Femur (tissue), 1 donor: ENCODE measurements at regions not wholly inside any gene's neighbourhood (a gene's known extent, or its start where the extent isn't known, plus 50 kb on each side); places are given as distances from the start of the nearest gene placed in this dataset.

ENCODE experiments used
- DNase-seq: peaks from one replicate; pipeline ENCODE4 v3.0.0-alpha.2; 2017

- no peak for DNase-seq
Measured at GRCh38 chr14:66121859-66122258, 364.3 kb upstream of the CCDC196 start.

GRCh38 chr14:66129224-66129623 is 356.9 kb upstream of the CCDC196 start:
- no peak for DNase-seq

- no peak for DNase-seq
Measured at GRCh38 chr14:66131111-66131510, 355.1 kb upstream of the CCDC196 start.

DNA sequence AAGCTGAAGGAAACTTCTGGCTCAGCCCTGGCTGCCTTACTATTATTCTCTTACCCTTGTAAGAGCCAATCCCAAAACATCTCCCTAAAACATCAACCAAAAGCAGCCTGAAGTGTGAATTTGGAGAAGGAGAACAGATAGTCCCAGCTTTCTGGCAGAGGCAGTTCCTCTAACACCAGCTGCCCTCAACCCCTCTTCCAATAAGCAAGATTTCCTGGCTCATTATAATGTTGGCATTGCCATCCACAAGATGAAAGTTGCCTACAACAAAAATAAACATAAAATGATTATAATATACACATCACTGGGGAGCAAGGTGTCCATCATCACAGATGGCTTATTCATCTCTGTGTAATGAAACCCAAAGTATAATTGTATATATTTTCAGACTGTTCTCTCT is 352.5 kb upstream of the CCDC196 start:
- no peak for DNase-seq

DNA sequence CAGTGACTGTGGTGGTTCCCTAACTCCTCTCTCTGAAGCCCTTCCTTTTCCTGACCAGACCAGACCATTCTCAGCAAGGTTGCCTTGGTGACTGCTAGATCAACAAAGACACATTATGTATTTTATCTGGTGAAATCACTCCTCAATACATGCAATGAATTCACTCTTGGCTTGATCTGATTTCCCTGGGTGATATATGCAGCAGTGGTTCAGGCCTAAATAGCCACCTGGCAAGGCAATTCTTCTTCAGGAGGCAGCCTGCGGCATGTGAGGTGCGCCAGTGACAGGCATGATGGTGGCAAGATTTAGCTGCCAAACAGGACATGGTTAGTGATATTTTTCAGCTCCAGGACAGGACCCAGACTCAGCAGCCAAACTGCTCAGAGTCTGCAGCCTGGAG is 350.3 kb upstream of the CCDC196 start:
- DNase-seq: peak; percentile 53

- no peak for DNase-seq
Measured at GRCh38 chr14:66137081-66137480, 349.1 kb upstream of the CCDC196 start.

GRCh38 chr14:66139432-66139831 is 346.7 kb upstream of the CCDC196 start:
- DNase-seq: no peak

GRCh38 chr14:66140213-66140918 is 345.8 kb upstream of the CCDC196 start:
- DNase-seq: no peak

- no peak for DNase-seq
Measured at GRCh38 chr14:66140963-66141362, 345.2 kb upstream of the CCDC196 start.

- DNase-seq: no peak
Measured at GRCh38 chr14:66141733-66142132, 344.4 kb upstream of the CCDC196 start.

GRCh38 chr14:66143387-66144112 is 342.6 kb upstream of the CCDC196 start:
- DNase-seq: no peak

- DNase-seq: no peak
Measured at GRCh38 chr14:66152302-66152701, 333.9 kb upstream of the CCDC196 start.

- no peak for DNase-seq
Measured at GRCh38 chr14:66152747-66153146, 333.4 kb upstream of the CCDC196 start.

DNA sequence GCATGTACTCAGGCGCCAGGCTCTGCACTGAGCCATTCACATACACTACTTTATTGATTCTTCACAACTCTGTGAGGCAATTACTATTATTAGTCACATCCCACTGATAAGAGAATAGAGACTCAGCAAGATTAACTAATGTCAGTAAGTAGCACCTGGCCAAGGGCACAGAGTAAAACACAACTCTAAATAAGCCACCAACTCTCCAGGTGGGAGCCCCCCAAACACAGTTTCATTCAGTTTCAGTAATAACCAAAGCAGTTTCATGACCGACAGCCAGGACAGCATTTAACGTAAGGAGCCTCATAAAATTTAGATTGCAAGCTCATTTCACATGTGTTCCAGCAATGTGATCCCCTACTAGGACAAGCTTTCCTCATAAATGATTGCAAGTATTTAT is 323.1 kb upstream of the CCDC196 start:
- no peak for DNase-seq

- no peak for DNase-seq
Measured at GRCh38 chr14:66165337-66165736, 320.8 kb upstream of the CCDC196 start.

- DNase-seq: no peak
Measured at GRCh38 chr14:66174453-66174891, 311.7 kb upstream of the CCDC196 start.

DNA sequence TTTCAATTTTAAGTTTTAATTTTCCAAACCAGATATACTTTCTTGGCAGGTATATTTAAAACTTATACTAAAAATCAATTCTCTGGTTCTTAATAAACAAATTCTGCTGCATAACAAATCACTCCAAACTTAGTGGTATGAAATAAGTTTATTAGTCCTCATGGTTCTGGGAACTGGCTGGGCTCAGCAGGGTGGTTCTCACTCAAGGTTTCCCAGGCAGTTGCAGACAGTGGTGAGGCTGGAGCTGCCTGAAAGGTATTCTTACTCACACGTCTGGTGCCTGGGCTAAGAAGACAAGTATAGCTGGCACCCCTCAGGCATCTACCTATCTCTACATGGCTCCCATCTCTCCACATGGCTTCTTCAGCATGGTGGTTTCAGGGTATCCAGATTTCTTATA is 308.2 kb upstream of the CCDC196 start:
- DNase-seq: no peak

- no peak for DNase-seq
Measured at GRCh38 chr14:66196670-66197069, 289.5 kb upstream of the CCDC196 start.

DNA sequence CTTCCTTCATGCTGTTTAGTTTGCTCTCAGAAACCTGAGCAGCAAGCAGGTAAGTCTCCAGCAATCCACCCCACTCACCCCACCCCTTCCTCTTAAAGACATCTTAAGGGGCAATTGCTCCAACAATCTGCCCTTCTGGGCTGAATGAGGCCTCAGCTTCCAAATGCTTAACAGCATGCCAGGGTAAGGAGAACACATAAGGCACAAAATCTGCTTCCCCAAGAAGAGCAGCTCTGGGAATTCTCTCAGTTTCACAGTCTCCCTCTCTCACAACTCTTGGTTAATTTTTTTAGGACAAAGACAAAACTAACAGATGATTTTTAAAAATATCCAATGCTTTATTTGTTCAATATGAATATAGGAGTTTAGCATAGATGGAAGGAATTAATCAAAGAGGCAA is 288.9 kb upstream of the CCDC196 start:
- no peak for DNase-seq

DNA sequence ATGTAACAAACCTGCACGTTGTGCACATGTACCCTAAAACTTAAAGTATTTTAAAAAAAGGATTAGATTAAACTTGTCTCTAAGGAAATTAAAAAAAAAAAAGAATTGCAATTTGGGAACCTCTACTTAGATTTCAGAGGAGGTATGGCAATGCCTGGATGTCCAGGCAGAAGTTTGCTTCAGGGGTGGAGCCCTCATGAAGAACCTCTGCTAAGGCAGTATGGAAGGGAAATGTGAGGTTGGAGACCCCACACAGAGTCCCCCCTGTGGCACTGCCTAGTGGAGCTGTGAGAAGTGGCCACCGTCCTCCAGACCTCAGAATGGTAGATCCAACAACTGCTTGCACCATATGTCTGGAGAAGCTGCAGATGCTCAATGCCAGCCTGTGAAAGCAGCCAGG is 279.6 kb upstream of the CCDC196 start:
- DNase-seq: no peak

DNA sequence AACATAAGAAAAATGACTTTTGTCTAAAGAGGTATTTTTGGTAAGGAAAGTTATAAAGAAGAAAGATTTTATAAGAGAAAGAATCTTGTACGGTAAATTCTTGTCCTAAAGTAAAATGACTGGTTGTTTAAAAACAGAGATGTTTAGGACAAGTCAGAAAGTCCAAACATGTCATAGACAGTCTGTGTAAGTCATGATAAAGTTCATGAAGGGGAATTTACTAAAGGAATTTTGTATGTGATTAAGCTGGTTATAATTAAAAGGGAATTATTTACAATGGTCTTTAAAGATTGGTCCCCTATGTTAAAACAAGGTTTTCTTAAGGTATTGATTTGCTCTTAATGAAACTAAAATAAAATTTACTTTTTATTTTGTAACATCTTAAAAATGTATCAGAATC is 269.4 kb upstream of the CCDC196 start:
- no peak for DNase-seq

DNA sequence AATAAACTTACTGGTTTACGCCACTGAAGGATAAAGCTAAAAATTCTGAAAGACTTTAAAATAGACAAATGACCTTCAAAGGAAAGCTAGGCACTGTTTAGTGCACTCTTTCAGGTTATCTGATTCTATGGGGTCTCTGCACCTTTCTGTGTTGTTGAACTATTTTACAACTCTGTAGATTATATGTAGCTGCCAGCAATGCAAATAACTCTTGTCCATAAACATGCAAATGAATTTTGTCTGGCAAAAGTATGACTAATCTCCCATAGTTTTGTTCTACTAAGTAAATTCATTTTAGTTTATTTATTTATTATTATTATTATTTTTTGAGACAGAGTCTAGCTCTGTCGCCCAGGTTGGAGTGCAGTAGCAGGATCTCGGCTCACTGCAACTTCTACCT is 266.3 kb upstream of the CCDC196 start:
- DNase-seq: no peak

GRCh38 chr14:66224492-66225178 is 261.5 kb upstream of the CCDC196 start:
- DNase-seq: no peak

DNA sequence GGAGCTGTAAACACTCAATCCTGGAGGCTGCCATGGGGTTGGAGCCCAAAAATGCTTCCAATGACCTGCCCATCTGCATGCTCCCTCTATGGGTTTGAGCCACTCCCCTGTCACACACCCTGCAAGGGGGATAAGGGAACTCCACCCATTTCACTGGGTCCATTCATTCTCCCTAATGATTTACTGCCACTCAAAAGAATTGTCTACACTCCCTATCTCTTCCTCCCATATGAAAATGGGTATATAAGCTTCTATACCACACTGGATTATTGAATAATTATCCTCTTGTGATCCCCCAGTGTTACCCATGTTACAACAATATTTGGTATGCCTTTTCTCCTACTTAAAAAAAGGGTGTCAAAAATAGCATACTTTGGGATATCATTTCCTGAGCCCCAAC is 260.8 kb upstream of the CCDC196 start:
- DNase-seq: no peak
